GM18951 (cell line): ENCODE measurements at regions not wholly inside any gene's neighbourhood (a gene's known extent, or its start where the extent isn't known, plus 50 kb on each side); places are given as distances from the start of the nearest gene placed in this dataset.

Experiments
- POLR2A ChIP-seq: IDR thresholded peaks from 4 replicates; pipeline ENCODE4 v1.6.1; 2011; ENCODE audit warnings: mild to moderate bottlenecking; ENCODE audit not compliant: insufficient read length, insufficient read depth; ENCODE audit errors: extremely low read depth
- in situ Hi-C: fragments of 300-500 bp; cut with MboI; formaldehyde crosslinking; loops from one replicate; pipeline ENCODE4 v1.12.0; 2022; ENCODE audit warnings: low sequenced_read_pairs, mixed read lengths, inconsistent platforms; ENCODE audit not compliant: unreplicated experiment

GRCh38 chr2:160550048-160550447 is 56.4 kb upstream of the RBMS1 start:
- TF ChIP-seq POLR2A: no peak
- in situ Hi-C loops: no loop called here

GRCh38 chr2:160551259-160551658 is 57.7 kb upstream of the RBMS1 start:
- in situ Hi-C loops: no loop called here
- no peak for TF ChIP-seq POLR2A

GRCh38 chr2:160555420-160556071 is 61.9 kb upstream of the RBMS1 start:
- in situ Hi-C loops: no loop called here
- TF ChIP-seq POLR2A: no peak

GRCh38 chr2:160557903-160558302 is 64.3 kb upstream of the RBMS1 start:
- TF ChIP-seq POLR2A: no peak
- in situ Hi-C loops: no loop called here

GRCh38 chr2:160558531-160558930 is 64.9 kb upstream of the RBMS1 start:
- in situ Hi-C loops: no loop called here
- no peak for TF ChIP-seq POLR2A

- no peak for TF ChIP-seq POLR2A
Observed at GRCh38 chr2:160561551-160562295, 68.1 kb upstream of the RBMS1 start.

GRCh38 chr2:160562730-160563129 is 69.1 kb upstream of the RBMS1 start:
- in situ Hi-C loops: no loop called here
- no peak for TF ChIP-seq POLR2A

More at GRCh38 chr2:160561551-160562295, 68.1 kb upstream of the RBMS1 start:
- in situ Hi-C loops: no loop called here

- TF ChIP-seq POLR2A: no peak
- in situ Hi-C loops: no loop called here
Observed at GRCh38 chr2:160564591-160564990, 71.0 kb upstream of the RBMS1 start.

- in situ Hi-C loops: no loop called here
- TF ChIP-seq POLR2A: no peak
Observed at GRCh38 chr2:160565099-160565845, 71.7 kb upstream of the RBMS1 start.

GRCh38 chr2:160566717-160567116 is 73.1 kb upstream of the RBMS1 start:
- in situ Hi-C loops: no loop called here
- TF ChIP-seq POLR2A: no peak

GRCh38 chr2:160568856-160569255 is 75.2 kb upstream of the RBMS1 start:
- in situ Hi-C loops: no loop called here
- TF ChIP-seq POLR2A: no peak

- no peak for TF ChIP-seq POLR2A
- in situ Hi-C loops: no loop called here
Observed at GRCh38 chr2:160570376-160570775, 76.8 kb upstream of the RBMS1 start.

- TF ChIP-seq POLR2A: no peak
- in situ Hi-C loops: no loop called here
Observed at GRCh38 chr2:160574468-160575140, 81.0 kb upstream of the RBMS1 start.
